ENCODE measurements at regions not wholly inside any gene's neighbourhood (a gene's known extent, or its start where the extent isn't known, plus 50 kb on each side); places are given as distances from the start of the nearest gene placed in this dataset.

GRCh38 chr1:76769911-76770310 is 97.4 kb upstream of the ST6GALNAC5 start:
- CTCF ChIA-PET (ENCODE audit: low intra/inter-chr PET ratio, low total read pairs), result no interaction called here
- WGBS (ENCODE audit: low lambda C conversion rate), result 53% methylated on average over 2 of the region's 2 CpGs
- in situ Hi-C loops (cut with HindIII; ENCODE audit: extremely low pct_ligation_motif_present, low pct_unique_long_range_greater_than_20kb) (no loop called here), intact Hi-C loops (cut with micrococcal nuclease; ENCODE audit: unreplicated experiment) (no loop called here)
- FAIRE-seq, result no peak
- no TSS peak for BruUV-seq (replicated peaks)
- Histone ChIP-seq H3K4me1 (ENCODE audit: insufficient read depth, low read length) (no peaks in the 10 kb centered on the region), H3K79me2 (ENCODE audit: insufficient read depth, low read length) (no peaks in the 10 kb centered on the region), H3K9ac (ENCODE audit: insufficient read depth, low read depth, low read length) (no peak overlapping the region), H3K9me3 (ENCODE audit: low read length) (peaks cover 36% of the 10 kb centered on the region), H3K4me3 (replicated peaks in 1 of 3; ENCODE audit: insufficient read depth in 1 of 3, low read depth in 2 of 3, low read length in 3 of 3) (no peak overlapping the region), H4K20me1 (ENCODE audit: insufficient read depth, low read length) (no peaks in the 10 kb centered on the region), H3K27me3 (ENCODE audit: control insufficient read depth in 1 of 2, insufficient read depth in 2 of 2, low read length in 2 of 2) (no peaks in the 10 kb centered on the region), H3K27ac (ENCODE audit: extremely low read length, insufficient read depth, low read length) (no peak overlapping the region), H3K4me2 (ENCODE audit: low read depth, low read length) (no peak overlapping the region), H3K36me3 (replicated peaks in 1 of 2; ENCODE audit: control insufficient read depth in 1 of 2, insufficient read depth in 2 of 2, low read length in 2 of 2) (no peaks in the 10 kb centered on the region), H2AFZ (ENCODE audit: low read length) (no peak overlapping the region)
- POLR2A ChIA-PET, result no interaction called here
- ATAC-seq, result no peak
- TF ChIP-seq TFAP4 (IDR thresholded peaks at IDR 0.05; ENCODE audit: borderline replicate concordance, low read depth) (no peak), ZNF83 (CRISPR knock-in tag; IDR thresholded peaks at IDR 0.05; ENCODE audit: borderline replicate concordance) (no peak), ZSCAN31 (CRISPR knock-in tag; IDR thresholded peaks at IDR 0.05; ENCODE audit: low read depth) (no peak), RERE (CRISPR knock-in tag; IDR thresholded peaks at IDR 0.05; ENCODE audit: low read depth) (no peak), CTCF (CRISPR knock-in tag; IDR thresholded peaks at IDR 0.05) (no peak), ZNF572 (CRISPR knock-in tag; IDR thresholded peaks at IDR 0.05) (no peak)
- DNase-seq (ENCODE audit: low spot score), result no peak

Measured in HepG2 (cell line).